Cardiac fibroblast (primary cell): ENCODE measurements at regions not wholly inside any gene's neighbourhood (a gene's known extent, or its start where the extent isn't known, plus 50 kb on each side); places are given as distances from the start of the nearest gene placed in this dataset.
"Not testable (repeated sequence)": the region's sequence is repeated elsewhere in the genome, so short reads cannot be mapped to it uniquely, and the experiment has no call there.

Experiments
- DNase-seq, 2 donors: peaks; one replicate each; pipeline versions ENCODE4 v3.0.0 to v3.0.0-alpha.2; 2010; ENCODE audit warnings: low read depth in 2 of 2
- H3K4me3 ChIP-seq, 2 donors: replicated peaks in 1 of 2; 1 replicate in 1 of 2; 2 replicates in 1 of 2; pipeline ENCODE4 v1.5.1; 2011; ENCODE audit warnings: low read depth in 2 of 2, low read length in 2 of 2, mild to moderate bottlenecking in 2 of 2, moderate library complexity in 1 of 2

DNA sequence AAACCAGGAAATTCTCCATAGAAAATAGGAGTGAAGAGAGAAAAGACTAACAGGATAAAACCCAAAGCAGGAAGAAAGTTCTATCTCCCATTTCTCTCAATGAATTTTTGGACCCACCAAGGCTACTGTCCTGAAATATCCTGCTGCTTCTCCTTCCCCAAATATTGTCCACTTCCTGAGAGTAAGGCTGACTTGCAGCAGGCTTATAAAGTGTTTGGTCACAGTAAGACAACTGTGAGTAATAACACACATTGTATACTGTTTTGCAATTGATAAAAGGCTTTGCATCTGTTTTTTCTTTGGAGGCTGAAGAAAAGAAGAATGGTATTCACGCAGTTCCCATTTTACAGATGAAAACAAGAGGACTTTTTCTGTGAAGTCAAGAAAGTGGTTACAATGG is 52.8 kb downstream of the FOXD4L6 start:
- peak; percentile 3 to 59 for DNase-seq
- H3K4me3 ChIP-seq: not testable (repeated sequence)

DNA sequence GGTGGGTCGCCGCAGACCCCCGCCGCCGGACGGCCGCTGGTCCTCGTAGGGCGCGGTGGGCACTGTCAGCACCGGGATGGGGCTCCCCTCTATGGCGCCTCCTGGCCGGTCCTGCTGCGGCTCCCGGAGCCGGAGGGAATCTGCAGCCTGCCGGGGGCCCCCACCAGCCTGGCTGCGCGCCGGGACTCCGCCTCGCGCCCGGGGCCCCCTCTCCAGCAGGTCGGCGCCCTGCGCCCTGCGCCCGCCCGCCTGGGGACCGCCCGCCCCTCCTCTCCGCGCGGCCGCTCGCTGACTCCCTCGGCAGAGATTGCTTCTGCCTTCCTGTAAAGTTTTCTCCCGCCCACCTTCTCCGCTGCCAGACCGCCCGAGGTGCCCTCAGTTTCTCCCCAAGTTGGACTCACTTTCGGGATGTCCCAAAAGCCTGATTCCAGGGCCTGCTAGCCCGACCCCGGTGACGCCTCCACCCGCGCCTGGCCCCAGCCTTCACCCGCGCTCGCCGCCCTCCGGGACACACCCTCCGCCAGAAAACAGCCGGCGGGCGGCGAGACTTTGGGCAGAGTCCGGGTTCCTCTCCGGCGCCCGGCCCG is 54.0 kb downstream of the FOXD4L6 start:
- peak overlapping the region; percentile 65 to 71 for H3K4me3 ChIP-seq
- peak; percentile 28 to 52 for DNase-seq

DNA sequence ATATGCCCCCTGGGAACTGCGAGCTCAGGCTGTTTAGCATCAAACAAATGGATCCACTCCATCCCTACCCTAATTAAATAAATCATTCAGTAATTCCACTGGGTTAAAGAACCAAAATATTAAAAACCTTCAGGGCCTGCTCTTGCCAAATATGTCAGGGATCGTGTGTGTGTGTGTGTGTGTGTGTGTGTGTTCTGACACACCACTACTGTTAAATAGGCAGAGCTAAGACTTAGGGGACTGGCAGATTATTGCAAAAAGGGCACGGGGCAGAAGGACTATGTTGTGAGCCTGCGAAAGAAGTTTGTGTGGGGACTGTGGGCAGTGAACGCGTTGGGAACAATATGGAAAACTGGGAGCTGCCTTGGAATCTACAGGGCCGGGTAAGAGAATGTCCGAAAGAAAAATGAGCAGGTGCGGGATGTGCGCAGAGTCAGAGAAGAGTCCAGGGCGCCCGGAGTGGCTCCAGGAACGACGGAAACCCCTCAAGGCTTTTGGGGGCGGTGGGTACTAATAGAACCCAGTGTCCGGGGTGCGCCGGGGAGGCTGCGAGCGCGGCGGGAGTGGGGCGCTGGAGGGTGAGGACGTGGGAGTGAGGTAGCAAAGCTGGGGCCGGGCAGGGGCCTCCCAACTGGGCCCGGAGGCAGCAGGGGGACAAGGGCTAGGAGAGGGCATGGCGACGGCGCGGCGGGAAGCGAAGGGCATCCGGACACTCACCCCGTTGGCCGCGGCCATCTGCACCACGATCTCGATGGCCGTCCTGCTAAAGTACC is 54.8 kb downstream of the FOXD4L6 start:
- H3K4me3 ChIP-seq: peak overlapping the region; percentile 65 to 71
- peak; percentile 34 to 43 for DNase-seq

GRCh38 chr9:41064125-41064795 is 64.2 kb downstream of the FOXD4L6 start:
- H3K4me3 ChIP-seq: not testable (repeated sequence)
- DNase-seq: peak; percentile 11 to 47

DNA sequence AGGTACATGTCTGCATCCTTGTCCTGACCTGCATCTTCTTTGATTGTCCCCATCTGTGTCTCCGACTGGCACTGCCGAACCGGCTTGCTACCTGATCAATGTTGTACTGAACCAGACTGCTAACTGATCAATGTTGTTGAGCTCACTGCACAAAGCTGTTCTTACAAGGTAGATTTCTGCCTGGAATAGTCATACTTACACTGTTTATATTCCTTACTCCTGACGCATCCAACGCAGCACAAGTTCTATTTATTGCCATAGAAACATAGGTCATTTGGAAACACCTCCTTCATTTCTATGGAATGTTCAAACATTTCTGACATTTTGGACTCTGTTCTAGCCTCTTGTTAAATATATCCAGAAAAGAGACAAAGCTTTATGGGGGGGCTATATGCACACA is 65.2 kb downstream of the FOXD4L6 start:
- H3K4me3 ChIP-seq: not testable (repeated sequence)
- DNase-seq: peak in 1 of 2 donors; percentile 53

- H3K4me3 ChIP-seq, DNase-seq: not testable (repeated sequence)
These were observed 68.9 kb downstream of the FOXD4L6 start for GRCh38 chr9:41059603-41060002.

DNA sequence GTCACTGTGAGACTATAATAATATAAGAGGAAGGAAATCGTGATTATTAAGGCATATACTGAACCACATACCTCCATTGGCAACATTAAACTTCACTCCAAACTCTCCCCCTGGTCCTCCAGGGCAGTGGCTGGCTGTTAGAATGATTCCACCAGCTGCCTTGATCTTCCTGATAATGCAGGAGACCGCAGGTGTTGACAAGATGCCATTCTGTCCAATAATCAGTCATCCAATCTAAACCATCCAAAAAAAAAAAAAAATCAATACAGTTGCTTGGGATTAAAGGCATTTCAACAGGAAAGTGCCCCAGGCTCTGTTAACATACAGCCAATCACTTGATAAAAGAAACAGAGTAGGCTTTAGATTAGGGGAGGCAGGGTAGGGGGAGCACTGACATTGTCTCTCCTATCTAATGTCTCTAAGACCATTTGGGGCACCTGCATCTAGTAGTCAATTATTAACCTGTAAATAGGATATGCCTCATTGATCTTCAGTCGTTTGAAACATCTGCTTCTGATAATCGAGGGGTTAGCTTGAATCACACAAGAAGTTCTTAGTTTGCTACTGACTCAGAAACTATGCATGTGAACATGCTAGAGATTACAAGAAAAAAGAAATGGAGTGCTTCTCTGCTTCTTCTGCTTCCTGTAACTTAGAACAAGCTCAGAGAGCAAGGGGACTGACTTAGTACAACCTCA is 74.7 kb downstream of the FOXD4L6 start:
- H3K4me3 ChIP-seq, DNase-seq: not testable (repeated sequence)

DNA sequence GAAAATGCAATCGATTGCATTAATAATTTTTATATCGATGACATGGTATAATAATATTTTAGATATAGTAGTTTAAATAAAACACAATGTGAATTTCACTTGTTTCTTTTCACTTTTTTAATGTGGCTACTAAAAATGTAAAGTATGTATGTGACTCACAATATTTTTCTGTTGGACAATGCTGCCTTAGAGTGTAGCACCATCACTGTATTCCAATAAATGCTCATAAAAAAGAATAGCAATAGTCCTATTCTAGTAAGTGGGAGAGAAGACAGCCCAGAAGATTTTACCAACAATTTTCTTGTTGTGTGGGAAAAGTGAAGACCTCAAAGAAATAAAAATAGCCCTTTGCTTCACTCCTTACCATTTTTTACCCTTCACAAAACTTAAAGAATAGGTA is 79.8 kb downstream of the FOXD4L6 start:
- DNase-seq: peak in 1 of 2 donors; percentile 36
- H3K4me3 ChIP-seq: not testable (repeated sequence)

- H3K4me3 ChIP-seq: not testable (repeated sequence)
- DNase-seq: peak in 1 of 2 donors; percentile 31
These were observed 80.7 kb downstream of the FOXD4L6 start for GRCh38 chr9:41047792-41048191.

- not testable (repeated sequence) for DNase-seq, H3K4me3 ChIP-seq
These were observed 83.6 kb downstream of the FOXD4L6 start for GRCh38 chr9:41044930-41045329.

- DNase-seq, H3K4me3 ChIP-seq: not testable (repeated sequence)
These were observed 85.0 kb downstream of the FOXD4L6 start for GRCh38 chr9:41043433-41043832.

DNA sequence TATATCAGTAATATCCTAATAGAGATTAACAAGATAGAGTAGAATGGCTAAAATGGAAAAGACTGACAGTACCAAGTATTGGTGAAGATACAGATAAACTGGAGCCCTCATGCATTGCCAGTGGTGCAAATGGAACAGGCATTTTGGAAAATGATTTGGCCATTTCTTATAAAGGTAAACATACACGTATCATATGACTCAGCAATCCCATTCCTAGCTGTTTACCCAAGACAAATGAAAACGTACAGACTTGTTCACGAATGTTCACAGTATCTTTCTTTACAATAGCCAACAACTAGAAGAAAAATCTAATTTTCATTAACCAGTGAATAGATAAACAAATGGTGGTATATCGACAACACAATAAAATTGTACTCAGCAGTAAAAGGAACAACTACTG is 86.4 kb downstream of the FOXD4L6 start:
- DNase-seq: peak in 1 of 2 donors; percentile 21
- not testable (repeated sequence) for H3K4me3 ChIP-seq

DNA sequence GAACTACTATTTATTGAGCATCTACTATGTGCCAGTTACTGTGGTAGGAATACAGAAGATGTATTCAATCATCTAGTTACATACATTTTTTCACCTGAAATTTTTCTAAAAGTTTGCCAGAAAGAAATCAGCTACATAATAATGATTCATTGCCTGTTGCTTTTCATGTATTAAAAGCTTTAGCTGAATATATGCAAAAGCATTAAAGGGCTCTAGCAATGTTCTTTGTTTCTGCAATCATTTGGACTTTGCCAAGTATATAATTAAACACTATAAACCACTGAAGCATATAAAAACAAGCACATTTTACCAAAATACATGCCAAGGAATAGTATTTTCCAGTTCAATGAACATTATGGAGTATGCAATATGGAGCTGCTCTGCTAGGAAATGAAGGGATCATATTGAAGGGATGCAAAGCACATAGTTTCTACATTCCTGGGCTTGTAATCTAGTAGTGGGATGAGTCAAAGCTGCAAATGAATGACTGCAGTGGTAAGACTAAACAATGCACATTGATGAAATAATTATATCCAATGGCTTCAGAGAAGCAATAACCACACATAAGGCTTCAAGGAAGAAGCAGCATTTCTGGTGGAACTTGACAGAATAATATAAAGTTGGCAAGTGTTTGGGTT is 87.7 kb downstream of the FOXD4L6 start:
- not testable (repeated sequence) for H3K4me3 ChIP-seq, DNase-seq

GRCh38 chr9:41035276-41035675 is 93.2 kb downstream of the FOXD4L6 start:
- not testable (repeated sequence) for H3K4me3 ChIP-seq
- DNase-seq: peak in 1 of 2 donors; percentile 64

GRCh38 chr9:41034699-41035197 is 93.7 kb downstream of the FOXD4L6 start:
- peak; percentile 32 to 74 for DNase-seq
- not testable (repeated sequence) for H3K4me3 ChIP-seq

GRCh38 chr9:41033877-41034276 is 94.6 kb downstream of the FOXD4L6 start:
- not testable (repeated sequence) for H3K4me3 ChIP-seq
- peak in 1 of 2 donors; percentile 45 for DNase-seq

GRCh38 chr9:41033360-41033759 is 95.1 kb downstream of the FOXD4L6 start:
- H3K4me3 ChIP-seq, DNase-seq: not testable (repeated sequence)
